Activated CD4-positive, alpha-beta T cell treated with anti-CD3 and anti-CD28 coated beads, Interleukin-2, amount 50 U/mL, for 1 hour (primary cell): ENCODE measurements at regions not wholly inside any gene's neighbourhood (a gene's known extent, or its start where the extent isn't known, plus 50 kb on each side); places are given as distances from the start of the nearest gene placed in this dataset.

Experiments used
- DNase-seq: peaks from one replicate; pipeline ENCODE4 v3.0.0-alpha.2; 2020

DNA sequence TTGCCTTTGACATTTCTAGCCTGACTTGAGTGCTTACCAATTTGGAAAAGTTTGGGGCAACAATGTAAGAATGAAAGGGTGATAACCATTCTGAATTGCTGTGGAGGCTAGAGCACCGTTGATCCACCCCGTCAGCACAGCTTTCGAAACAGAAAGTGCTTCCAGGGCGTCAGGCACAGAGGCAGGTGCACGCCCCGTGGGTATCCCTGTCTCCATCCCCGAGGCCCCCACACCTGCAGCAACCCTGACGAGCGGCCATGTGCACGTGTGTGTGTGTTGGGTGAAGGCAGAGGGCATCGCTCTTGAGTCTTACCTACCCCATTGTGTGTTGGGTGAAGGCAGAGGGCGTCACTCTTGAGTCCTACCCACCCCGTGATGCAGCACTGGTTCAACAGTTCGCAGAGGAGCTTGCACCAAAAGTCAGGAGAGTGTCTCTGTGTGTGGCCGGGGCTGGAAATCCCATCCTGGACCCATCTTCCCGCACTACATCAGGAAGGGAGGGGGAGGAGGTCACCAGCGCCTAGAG lies 404.5 kb downstream of the BRD1 start:
- DNase-seq, result no peak

DNA sequence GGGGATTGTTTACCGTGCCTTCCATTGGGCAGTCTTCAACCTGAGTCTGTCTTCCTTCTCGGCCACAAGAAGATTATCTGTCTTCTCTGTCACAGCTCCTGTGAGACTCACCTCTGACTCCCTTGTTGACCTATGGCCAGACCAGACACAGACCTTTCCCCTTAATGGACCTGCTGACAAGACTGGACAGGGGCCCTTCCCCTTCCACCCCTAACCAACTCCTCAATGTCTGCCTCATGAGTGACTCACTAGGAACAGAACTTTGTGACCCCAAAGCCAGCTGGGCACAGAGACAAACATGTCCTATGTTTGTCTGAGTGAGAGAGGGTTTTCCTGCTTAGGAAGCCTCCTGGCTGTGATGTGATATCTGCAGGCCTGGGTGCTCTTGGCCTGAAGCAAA lies 405.0 kb downstream of the BRD1 start:
- DNase-seq, result no peak

DNA sequence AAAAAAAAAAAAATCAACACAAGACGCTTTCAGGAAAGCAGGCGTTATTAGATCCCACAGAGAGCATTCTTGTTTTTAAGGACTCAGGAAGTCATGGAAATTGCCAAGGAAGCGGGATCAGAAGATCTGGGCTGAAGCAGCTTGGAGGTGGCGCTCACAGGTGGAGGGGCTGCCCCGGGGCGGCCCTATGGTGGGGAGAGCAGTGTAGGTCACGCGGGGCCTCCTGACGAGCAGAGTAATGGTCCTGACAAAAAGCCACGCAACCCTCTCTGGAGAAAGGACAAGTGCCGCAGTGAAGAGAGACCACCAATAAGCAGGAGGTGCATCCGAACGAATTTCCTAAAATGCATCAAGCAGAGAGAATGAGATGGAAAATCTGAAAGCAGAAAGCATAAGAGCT lies 407.0 kb downstream of the BRD1 start:
- no peak for DNase-seq

DNA sequence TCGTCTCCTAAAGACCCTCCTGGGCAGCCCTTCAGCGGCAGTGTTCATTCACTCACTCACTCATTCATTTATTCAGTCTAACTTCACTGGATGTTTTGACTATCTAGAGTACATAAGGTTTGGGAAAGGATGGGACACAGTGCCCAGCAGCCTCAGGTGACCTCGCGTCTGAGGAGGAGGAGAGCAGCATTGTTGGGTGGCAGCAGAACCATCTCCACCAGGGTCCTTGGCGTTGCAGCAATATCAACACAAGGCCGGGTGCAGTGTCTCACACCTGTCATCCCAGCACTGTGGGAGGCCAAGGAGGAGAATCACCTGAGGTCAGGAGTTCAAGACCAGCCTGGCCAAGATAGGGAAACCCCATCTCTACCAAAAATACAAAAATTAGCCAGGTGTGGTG lies 408.0 kb downstream of the BRD1 start:
- no peak for DNase-seq

DNA sequence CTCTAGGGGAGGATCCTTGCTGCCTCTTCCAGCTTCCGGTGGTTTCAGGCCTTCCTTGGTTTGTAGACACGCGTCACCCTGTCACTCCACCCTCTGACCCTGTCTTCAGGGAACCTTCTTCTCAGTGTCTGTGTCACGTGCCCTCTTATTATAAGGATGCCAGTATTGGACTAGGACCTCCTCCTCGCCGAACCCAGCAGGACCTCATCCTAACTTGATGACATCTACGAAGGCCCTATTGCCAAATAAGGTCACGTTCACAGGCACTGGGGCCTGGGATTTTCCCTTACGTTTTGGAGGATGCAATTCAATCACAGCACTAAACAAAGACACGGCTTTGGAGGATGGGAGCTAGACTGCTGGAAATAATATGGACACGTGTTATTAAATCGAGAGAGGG lies 408.7 kb downstream of the BRD1 start:
- no peak for DNase-seq

DNA sequence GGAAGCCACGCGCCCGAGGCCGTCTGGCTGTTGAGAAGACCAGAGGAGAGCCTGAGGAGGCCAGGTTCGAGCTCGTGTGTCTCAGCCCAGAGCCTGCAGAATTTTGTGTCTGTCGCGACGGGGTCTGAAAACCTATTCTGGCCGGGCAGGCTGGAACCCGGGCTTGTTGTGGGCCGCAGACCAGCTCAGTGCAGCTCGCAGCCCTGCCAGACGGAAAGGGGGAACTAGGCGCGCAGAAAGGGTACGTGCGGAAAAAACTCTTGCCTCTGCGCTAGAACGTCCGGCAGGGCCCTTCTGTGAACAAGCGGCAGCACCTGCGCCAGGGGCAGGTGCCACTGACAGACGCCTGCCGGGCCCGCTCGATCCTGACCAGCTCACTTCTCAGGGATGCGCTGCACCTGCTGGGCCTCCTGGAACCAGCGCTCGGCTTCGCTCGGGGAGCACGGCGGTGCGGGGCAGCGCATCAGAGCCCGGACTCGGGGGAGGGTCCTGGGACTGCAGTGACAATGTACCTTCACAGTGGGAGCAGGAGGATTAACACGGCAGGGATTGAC lies 409.3 kb downstream of the BRD1 start:
- DNase-seq, result no peak

DNA sequence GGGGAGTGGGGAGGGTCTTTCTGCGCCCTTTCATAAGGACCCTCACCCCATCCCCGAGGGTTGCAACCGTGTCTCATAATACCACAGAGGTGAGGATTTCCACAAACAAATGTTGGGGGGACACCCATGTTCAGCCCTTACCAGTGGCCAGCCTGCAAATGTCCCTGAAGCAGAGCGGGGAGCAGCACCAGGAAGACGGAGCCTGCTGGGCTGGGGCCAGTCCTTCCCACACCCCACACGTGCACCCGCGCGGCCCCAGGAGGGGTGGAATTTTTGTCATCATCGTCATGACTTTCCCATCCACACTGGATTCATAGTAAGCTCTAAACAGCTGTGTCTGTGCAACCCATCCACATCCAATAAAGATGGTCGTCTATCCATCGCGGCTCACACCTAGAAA lies 409.8 kb downstream of the BRD1 start:
- DNase-seq, result no peak

DNA sequence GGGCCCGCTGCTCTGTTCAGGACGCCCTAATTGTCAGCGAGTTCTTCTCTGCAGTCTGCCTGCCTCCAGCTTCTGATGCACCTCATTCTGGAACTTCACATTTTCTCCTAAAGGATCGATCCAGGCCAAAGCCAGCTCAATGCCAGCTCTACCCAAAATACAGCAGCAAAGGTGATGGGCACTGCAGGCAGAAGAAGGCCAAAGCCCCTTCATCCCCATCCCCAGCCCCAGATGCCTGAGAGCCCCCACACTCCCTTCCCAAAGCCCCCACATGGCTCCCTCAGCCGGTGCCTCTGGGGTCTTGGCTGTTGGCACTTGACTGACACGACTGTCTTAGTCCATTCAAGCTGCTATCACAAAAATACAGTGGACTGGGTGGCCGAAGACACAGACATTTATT lies 410.3 kb downstream of the BRD1 start:
- DNase-seq, result no peak

DNA sequence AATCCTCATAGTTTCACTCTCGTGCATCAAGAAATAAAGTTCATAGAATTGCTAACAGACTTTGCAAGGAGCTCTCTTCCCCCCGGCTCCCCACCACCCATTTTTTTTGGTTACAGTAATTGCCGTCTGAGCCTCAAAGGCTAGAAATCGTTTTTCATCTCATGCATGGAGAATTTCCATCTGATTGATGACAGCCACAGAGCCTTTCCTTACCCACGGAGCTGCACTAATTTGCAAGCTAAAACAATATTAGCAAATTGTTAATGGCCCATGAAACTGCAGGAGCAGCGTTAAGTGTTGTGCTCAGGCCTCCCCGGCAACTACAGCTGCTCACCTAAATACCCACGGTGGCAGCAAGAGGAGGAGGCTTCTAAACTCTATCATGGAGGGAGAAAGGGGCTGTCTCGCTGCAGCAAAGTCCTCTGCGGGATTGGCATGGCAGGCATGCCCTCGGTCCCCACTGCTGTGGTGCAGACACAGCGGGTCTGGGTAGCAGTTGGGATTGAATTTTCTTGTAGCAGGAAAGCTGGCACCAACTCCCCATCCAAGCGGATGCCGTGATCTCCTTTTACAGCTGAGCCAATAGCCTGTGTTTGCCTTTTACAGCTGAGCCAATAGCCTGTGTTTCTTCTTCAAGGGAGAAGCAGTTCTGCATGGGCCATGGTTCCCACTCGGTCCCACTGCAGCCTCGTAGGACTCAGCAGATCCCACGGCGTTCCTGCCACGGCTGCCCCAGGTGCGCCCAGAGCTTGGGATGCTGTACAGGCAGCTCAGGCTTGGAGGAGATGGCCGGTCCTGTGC lies 412.3 kb downstream of the BRD1 start:
- DNase-seq, result no peak

DNA sequence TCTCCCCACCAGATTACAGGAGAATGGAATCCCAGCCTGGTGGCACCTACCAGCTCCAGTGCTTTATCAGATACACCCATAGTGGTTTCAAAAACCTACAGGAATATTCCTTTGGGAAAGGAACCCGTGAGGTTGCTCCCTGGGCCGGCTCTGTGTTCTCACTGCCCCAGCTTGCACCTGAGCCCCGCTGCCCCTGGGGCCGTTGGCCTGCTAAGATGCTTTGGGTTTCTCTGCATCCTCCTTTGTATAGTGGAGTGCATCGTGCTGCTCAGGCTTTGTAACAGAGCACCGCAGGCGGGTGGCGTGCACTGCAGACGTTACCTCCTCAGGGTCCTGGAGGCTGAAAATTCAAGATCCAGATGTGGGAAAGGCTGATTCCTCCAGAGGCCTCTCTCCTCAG lies 414.1 kb downstream of the BRD1 start:
- DNase-seq, result no peak

DNA sequence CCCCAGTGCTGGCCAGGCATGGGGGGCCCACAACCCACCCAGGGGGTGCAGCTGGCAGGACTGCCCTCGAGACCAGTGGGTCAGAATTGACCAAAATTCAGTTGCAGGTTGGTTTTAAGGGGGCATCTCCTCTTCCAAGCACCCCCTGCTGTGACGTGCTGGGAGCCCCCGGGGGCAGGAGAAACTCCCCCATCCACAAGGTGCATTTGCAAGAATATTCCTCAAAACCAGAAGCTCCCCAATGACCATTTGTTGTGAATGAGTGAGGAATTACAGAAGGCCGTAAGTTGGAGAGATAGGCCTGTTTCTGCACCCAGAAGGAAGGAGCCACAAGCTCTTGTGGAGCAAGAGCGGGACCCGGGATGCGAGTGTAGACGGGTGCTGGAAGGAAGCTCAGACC lies 414.5 kb downstream of the BRD1 start:
- DNase-seq, result no peak

DNA sequence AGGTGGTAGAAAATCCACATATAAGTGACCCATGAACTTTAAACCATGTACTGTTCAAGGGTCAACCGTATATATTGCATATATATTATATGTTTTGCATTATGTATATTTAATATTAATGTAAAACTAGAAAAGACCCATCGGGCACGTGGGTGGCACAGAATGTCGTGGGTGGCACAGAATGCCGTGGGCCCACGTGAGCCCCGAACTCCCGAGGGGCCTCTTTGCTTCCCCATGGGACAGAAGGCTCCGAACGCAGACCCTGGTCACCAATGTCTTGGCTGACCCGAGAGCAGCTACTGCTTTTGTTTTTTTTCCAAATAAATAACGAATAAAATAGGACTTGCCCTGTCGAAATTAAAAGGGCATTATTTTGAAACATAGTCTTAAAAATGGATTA lies 415.4 kb downstream of the BRD1 start:
- DNase-seq, result no peak

DNA sequence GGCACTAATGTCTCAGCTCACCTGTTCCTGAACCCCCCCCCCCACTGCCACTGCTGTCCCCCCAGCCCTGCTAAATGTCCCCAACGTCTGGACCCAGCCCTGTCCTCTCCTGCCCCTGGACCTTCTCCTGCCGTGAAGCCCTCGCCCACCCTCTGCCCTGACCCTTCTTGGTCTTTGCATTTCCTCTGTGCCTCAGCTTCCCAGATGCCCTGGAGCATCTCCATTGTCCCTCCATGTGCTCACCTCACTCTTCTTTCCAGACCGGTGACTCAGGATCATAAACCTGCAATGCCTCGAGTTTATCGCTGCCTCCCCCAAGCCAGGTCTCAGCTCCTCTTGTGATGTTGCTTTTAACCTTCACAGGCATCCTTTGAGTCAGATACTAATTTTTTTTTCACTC lies 416.4 kb downstream of the BRD1 start:
- DNase-seq, result no peak

DNA sequence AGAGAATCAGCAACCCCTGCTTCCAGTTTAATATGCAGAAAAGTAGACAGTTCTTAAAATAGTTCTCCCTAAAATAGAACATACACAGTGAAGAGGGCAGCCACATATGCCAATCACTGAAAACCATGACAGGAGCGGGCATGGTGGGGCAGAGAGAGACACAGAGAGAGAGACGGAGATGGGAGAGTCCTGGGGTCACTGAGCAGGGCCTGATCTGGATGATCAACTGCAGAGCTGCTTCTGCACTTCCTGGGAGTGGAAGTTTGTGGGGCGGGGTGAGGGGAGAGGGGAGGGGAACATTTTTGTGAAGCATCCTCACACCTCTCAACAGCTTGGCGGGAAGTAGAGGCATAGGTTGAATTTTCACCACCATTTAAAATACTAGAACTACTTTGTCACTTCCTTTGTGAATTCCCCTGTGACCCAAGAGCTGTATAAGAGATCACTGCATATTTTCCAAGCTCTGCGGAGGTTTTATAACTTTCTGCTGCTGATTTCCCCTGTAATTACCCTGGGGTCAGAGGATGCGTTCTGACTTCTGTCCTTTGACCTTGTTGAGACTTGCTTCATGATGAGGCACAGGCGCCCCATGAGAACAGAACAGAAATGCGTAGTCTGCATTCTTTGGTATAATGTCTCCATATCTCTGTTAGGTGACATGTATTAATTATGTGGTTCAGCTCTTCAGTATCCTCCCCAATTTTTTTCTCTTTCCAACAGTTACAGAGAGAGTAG lies 419.4 kb downstream of the BRD1 start:
- DNase-seq, result no peak

DNA sequence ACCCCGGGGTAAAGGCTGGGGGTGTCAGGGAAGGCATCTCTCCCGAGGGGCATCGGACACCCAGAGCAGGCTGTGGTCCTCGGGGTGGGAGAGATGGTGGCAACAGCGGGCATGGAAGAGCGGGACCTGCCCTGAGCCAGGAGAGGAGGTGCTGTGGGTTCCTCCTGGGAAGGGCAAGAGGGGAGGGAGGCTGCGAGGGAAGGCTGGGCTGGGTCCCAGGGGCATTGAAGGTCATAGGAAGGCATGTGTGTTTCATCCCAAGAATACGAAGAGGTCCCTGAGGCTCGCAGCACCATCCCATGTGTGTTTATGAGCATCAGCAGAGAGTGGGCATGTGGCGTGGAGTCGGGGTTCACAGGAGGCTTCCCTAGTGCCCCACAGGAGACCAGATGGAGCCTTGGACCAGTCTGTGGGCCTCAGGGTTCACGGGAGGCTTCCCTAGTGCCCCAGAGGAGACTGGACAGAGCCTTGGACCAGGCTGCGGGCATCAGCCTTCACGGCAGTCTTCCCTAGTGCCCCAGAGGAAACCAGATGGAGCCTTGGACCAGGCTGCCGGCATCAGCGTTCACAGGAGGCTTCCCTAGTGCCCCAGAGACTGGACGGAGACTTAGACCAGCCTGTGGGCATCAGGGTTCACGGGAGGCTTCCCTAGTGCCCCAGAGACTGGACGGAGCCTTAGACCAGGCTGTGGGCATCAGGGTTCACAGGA lies 420.6 kb downstream of the BRD1 start:
- no peak for DNase-seq

DNA sequence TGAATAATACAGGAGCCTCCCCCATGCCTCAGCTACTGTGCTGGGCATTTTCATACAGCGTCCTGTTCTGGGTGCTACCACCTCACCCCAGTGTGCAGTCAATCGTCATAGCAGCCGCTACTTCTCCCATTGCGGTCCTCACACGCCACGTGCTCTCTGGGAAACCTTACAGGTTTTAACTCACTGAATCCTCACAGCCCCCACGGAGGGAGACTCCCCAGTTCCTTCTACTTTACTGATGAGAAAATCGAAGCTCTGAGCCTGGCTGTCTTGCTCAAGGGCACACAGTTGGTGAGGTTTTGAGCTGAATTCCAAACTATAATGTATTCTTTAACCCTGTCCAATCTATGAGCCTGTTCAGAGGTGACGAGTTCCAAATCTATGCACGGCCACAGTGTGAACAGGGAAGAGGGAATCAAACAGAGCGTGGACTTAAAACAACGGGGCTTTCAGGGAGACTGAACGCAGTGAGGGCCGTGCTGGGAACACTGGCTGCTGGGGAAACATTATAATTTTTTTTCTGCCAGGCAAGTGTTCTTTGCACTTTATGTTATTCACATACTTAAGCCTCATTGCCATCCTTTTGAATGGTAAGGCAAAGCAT lies 421.5 kb downstream of the BRD1 start:
- DNase-seq, result no peak

DNA sequence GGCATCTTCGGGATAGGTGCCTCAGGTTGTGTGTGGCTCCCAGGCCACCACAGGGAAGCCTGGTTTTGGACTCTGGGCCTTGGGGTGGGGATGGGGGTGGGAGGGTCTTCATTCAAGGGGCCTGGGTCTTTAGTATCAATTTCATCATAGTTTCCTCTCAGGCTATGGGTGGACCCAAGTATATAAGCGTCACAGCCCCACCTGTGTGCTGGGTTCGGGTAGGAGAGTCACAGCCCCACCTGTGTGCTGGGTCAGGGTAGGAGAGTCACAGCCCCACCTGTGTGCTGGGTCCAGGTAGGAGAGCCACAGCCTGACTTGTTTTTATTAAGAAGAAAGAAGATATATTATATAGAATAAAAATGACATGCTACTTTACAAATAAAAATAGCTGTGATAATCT lies 422.1 kb downstream of the BRD1 start:
- no peak for DNase-seq

DNA sequence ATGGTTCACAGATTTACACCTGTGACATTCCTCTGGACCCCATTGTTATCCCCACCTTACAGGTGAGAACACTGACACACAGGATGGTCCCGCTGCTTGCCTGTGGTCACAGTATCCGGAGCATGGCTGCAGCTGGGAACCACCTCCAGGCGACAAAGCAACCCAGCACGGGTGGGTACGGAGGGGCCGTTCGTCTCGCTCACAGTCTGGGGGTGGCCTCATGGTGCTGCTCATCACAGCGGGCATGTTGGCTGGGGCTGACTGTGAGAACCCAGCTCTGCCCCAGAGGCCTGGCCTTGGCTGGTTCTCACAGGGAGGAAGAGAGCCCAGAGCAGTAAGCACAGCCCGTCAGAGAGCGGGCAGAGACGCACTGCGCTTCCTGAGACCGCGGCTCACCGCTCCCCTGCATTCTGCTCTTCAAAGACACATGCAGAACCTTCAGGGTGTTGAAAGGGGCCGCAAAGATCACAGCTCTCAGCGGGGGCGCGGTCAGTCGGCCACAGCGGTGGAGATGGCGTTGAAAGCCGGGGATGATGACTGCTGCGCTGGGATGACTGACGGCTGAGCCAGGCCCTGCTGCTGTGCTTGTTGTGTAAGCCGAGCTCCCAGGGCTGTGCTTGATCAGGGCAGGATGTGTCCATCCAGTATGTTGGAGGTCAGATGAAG lies 423.0 kb downstream of the BRD1 start:
- DNase-seq, result no peak

DNA sequence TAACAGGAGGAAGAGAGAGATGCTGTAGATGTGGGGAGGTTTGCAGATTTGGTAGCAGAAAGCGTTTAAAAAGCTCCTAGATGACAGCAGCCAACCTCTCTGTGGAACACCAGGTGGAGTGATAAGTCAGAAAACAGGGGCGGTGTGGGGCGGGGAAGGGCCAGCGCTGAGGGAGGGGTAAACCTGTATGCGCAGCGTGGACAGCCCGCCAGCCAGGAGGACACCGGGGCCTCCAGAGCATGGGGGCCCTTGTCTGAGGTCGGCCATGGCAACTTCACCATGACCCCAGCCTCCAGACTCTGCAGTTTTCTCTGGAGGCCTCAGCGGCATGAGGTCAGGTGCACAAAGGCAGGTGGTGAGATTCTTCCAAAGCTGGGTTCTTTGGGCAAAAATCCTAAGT lies 423.7 kb downstream of the BRD1 start:
- no peak for DNase-seq

DNA sequence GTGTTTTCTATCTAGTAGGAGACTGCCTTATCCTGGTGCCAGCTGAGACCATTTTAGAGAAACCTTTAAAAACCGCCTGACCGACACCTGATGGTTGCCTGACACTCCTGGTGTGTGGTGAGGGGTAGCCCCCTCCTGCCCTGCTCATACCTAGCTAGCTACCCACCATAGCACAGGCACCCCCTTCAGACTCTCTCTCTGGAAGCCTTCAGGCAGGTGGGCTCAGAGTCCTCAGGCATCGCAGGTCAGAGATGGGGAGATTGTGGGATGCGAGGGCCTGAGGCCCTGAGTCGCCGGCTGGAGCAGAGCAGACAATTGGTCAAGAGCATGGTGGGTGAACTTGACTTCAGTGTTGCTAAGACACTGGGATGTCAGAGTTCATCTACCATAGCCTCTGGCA lies 424.6 kb downstream of the BRD1 start:
- no peak for DNase-seq

DNA sequence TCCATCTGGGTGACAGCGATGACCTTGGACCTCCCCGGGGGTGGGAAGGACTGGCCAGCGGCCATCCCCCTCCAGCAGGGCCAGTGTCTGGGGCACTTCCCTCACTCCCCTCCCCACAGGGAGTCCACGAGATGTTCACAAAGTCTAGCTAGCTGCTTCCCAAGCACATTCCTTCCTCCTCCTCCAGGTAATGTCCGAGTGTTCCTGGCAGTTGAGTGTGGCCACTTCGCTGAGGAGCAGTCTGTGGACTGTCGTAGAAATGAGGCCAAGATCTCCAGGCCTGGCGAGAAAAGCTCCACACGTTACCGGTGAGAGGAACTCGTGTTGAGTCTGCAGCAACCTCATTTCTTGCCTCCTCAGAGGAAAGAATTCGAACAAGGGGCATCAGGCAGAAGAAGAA lies 425.5 kb downstream of the BRD1 start:
- DNase-seq, result no peak

DNA sequence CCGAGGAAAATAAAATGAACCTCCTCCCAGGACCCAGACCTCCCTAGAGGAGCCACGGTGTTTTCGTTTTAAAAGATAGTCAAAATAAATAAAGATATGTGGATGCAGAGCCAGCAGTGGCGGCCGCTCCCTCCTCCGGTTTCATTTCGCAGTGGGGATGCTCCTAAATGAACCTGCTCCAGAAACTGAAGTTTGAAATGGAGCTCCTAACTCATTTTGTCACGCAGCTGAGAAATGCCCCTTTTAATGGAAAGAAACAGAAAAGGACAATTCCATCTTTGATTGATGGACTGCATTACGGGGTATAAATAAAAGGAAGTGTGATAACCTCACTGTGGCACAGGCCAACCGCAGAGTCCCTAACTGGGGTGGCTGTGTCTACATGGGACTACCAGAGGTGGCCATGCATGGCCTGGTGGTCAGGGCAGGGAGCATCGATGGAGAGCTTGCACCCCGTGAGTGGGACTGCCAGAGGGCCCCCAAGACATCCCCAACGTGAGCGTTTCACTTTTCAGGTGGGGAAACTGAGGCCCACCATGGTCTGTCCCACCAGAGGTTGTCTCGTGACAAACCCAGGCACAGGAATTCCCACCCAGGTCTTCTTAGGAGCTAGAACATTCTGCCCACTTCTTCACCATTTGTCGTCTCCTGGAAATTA lies 426.6 kb downstream of the BRD1 start:
- DNase-seq, result no peak
